ENCODE measurements at regions not wholly inside any gene's neighbourhood (a gene's known extent, or its start where the extent isn't known, plus 50 kb on each side); places are given as distances from the start of the nearest gene placed in this dataset.

DNA sequence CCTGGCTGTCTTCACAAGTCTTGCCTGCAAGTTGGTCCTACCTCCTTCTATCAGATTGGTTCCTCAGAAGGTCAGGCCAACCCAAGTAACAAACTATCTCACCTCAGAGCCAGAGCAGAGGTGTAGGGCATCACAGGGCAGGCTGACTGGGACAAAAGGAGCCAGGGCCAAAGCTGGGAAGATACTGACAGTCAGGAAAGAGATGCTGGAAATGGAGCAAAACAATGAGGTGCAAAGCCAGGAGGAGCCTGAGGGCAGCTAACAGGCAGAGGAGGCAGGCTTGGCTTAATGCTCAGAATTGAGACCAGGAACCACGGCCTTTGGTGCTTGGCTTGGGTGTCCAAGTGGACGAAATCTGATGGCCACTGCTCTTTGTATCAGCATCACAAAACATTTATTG is 68.4 kb upstream of the PNMA1 start:
- H3K4me3 ChIP-seq (ENCODE audit: low read depth, low read length): no peak overlapping the region
- in situ Hi-C loops (cut with HindIII; ENCODE audit: low sequenced_read_pairs): no loop called here
- TF ChIP-seq, protein P1, sequence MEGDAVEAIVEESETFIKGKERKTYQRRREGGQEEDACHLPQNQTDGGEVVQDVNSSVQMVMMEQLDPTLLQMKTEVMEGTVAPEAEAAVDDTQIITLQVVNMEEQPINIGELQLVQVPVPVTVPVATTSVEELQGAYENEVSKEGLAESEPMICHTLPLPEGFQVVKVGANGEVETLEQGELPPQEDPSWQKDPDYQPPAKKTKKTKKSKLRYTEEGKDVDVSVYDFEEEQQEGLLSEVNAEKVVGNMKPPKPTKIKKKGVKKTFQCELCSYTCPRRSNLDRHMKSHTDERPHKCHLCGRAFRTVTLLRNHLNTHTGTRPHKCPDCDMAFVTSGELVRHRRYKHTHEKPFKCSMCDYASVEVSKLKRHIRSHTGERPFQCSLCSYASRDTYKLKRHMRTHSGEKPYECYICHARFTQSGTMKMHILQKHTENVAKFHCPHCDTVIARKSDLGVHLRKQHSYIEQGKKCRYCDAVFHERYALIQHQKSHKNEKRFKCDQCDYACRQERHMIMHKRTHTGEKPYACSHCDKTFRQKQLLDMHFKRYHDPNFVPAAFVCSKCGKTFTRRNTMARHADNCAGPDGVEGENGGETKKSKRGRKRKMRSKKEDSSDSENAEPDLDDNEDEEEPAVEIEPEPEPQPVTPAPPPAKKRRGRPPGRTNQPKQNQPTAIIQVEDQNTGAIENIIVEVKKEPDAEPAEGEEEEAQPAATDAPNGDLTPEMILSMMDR (IDR thresholded peaks at IDR 0.05; ENCODE audit: low read depth, low read length): no peak
- no peak for DNase-seq (ENCODE audit: low read depth, low spot score)

DNA sequence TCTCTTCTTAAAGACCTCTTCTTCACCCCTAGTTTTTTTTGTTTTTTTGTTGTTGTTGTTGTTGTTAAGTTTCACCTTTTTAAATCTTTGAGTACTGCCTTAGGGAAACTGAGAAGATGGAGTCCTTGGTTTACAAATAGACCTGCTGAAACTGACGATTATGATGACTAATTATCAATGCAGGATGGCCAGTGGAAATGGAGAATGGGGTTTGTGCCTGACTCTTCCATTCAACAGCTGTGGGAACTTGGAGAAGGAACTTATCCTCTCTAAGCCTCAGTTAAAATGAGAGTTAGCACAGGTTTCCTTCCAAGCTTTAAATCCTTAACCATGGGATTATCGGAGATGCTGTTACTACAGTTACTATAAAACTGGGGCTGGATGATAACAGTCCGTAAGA is 66.7 kb upstream of the PNMA1 start:
- in situ Hi-C loops (cut with HindIII; ENCODE audit: low sequenced_read_pairs): no loop called here
- DNase-seq (ENCODE audit: low read depth, low spot score): no peak
- no peak overlapping the region for H3K4me3 ChIP-seq (ENCODE audit: low read depth, low read length)
- TF ChIP-seq, protein P1 (IDR thresholded peaks at IDR 0.05; ENCODE audit: low read depth, low read length): no peak

DNA sequence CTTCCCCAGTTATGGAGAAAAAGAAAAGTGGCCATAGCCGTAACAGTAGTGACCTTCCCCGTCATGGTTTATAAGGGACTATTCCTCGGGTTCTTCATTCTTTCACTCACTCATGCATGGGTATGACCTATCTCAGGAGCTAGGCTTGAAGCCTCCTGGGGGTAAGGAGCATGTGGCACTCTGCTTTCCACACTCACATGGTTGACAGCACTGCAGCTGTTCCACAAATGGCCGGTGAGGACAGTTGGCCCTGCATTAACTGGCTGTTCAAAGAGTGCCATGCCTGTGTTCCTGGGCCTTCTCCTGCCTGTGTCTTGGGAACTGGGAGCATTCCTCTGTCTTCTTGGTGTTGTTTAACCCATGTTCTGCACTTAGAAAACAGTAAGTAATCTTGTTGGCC is 66.2 kb upstream of the PNMA1 start:
- TF ChIP-seq, protein P1 (IDR thresholded peaks at IDR 0.05; ENCODE audit: low read depth, low read length): no peak
- DNase-seq (ENCODE audit: low read depth, low spot score): no peak
- in situ Hi-C loops (cut with HindIII; ENCODE audit: low sequenced_read_pairs): no loop called here
- H3K4me3 ChIP-seq (ENCODE audit: low read depth, low read length): no peak overlapping the region

DNA sequence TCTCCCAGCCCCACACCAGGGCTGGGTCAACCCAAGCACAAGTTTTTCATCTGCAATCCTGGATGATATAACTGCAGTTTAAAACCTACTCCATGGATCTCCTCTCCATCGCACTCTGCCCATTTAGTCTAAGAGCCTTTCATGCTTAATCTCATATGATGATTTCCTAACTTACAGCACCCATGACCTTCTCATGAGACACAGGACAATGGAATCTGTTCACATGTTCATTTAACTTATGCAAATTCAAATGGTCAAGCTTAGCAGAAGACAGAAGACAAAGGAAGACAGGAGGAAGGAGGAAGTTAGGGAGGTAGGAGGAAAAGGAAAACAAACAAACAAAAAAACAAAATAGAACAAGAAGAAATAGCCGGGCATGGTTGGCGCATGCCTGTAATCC is 64.6 kb upstream of the PNMA1 start:
- no peak for DNase-seq (ENCODE audit: low read depth, low spot score)
- in situ Hi-C loops (cut with HindIII; ENCODE audit: low sequenced_read_pairs): no loop called here
- TF ChIP-seq, protein P1 (IDR thresholded peaks at IDR 0.05; ENCODE audit: low read depth, low read length): no peak
- H3K4me3 ChIP-seq (ENCODE audit: low read depth, low read length): no peak overlapping the region

DNA sequence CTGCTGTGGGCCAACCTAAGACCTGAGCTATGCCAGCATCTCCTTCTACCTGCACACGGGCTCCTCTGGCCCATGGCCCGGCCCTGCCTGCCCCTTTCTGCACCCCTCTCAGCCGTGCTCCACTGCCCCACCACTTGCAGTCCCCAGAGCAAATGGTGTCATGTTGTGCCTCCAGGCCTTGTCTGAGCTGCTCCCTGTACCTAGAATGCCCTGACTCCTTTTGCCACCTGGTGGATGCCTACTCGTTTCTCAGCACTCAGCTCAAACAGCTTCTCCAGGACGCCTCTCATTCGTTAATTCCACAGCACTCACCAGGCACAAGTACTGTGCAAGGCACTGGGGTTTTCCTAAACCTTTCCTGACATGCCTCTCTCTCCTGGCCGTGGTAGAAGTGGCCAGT is 63.2 kb upstream of the PNMA1 start:
- TF ChIP-seq, protein P1 (IDR thresholded peaks at IDR 0.05; ENCODE audit: low read depth, low read length): no peak
- DNase-seq (ENCODE audit: low read depth, low spot score): no peak
- in situ Hi-C loops (cut with HindIII; ENCODE audit: low sequenced_read_pairs): no loop called here
- H3K4me3 ChIP-seq (ENCODE audit: low read depth, low read length): no peak overlapping the region

DNA sequence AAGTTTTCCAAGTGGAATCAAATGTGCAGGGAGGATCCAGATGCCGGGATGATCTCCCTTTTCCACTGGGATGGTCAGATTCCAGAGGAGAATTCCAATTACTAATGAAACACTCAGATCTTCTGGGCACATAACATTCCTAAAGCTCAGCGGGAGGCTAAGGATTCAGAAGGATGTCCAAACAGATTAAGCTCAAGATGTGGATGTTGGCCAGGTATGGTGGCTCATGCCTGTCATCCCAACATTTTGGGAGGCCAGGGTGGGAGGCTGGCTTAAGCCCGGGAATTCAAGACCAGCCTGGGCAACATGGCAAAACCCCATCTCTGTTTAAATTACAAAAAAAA is 62.0 kb upstream of the PNMA1 start:
- TF ChIP-seq, protein P1 (IDR thresholded peaks at IDR 0.05; ENCODE audit: low read depth, low read length): no peak
- DNase-seq (ENCODE audit: low read depth, low spot score): no peak
- H3K4me3 ChIP-seq (ENCODE audit: low read depth, low read length): no peak overlapping the region
- in situ Hi-C loops (cut with HindIII; ENCODE audit: low sequenced_read_pairs): no loop called here

All from astrocyte of the spinal cord (primary cell).